Parathyroid adenoma (tissue), 2 donors: ENCODE measurements at regions not wholly inside any gene's neighbourhood (a gene's known extent, or its start where the extent isn't known, plus 50 kb on each side); places are given as distances from the start of the nearest gene placed in this dataset.
"Not testable (repeated sequence)": the region's sequence is repeated elsewhere in the genome, so short reads cannot be mapped to it uniquely, and the experiment has no call there.

Experiments used
- H2AFZ ChIP-seq: fragments of 300-600 bp; sonication (generic); one replicate; pipeline ENCODE4 v1.7.0; 2017; ENCODE audit warnings: antibody characterized with exemption, mild to moderate bottlenecking
- H3K27ac ChIP-seq: fragments of 300-600 bp; sonication (generic); one replicate; pipeline ENCODE4 v1.7.0; 2017
- H3K27me3 ChIP-seq: fragments of 300-600 bp; sonication (generic); one replicate; pipeline ENCODE4 v1.7.0; 2017; ENCODE audit warnings: low read length; ENCODE audit not compliant: control insufficient read depth, insufficient read depth
- H3K36me3 ChIP-seq: fragments of 300-600 bp; sonication (generic); one replicate; pipeline ENCODE4 v1.7.0; 2017; ENCODE audit warnings: low read length; ENCODE audit not compliant: control insufficient read depth, insufficient read depth
- H3K4me1 ChIP-seq: fragments of 300-600 bp; sonication (generic); one replicate; pipeline ENCODE4 v1.7.0; 2017; ENCODE audit warnings: control low read depth
- H3K4me2 ChIP-seq: fragments of 300-600 bp; sonication (generic); one replicate; pipeline ENCODE4 v1.7.0; 2017; ENCODE audit warnings: low read length
- H3K4me3 ChIP-seq: fragments of 300-600 bp; sonication (generic); one replicate; pipeline ENCODE4 v1.7.0; 2017; ENCODE audit warnings: low read depth, low read length
- H3K79me2 ChIP-seq: fragments of 300-600 bp; sonication (generic); one replicate; pipeline ENCODE4 v1.7.0; 2017; ENCODE audit warnings: control low read depth
- H3K9ac ChIP-seq: fragments of 300-600 bp; sonication (generic); one replicate; pipeline ENCODE4 v1.7.0; 2017; ENCODE audit warnings: mild to moderate bottlenecking
- H3K9me3 ChIP-seq: fragments of 300-600 bp; sonication (generic); one replicate; pipeline ENCODE4 v1.7.0; 2017; ENCODE audit warnings: low read length; ENCODE audit not compliant: control insufficient read depth
- TF ChIP-seq, protein P1 (sequence below): fragments of 300-600 bp; sonication (generic); IDR thresholded peaks from one replicate; pipeline ENCODE4 v1.7.0; 2017; ENCODE audit warnings: antibody characterized with exemption, mild to moderate bottlenecking
- donor health status: primary hyperparathyroidism.

DNA sequence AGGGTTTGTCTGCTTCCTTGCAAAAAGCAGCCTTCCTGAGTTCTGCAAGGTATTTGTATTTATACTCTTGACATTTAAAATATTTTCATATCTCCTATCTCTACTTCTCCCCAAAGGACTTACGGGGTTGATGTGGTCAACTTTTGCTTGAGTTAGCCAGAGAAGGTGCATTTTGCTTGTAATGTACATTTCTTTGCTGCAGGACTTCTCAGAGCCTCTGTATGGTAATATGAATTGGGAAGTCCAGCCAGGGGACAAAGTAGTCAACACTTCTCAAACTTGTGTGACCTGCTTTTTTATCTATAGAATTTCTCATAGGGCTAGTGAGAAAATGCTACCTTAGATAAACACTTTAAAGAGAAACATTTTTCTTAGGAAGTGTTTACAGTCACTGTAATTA lies 148.2 kb upstream of the LRIG1 start:
- no peaks in the 10 kb centered on the region for H3K36me3 ChIP-seq
- no peak overlapping the region for H3K4me3 ChIP-seq
- H3K9me3 ChIP-seq = no peaks in the 10 kb centered on the region
- H3K4me1 ChIP-seq = no peaks in the 10 kb centered on the region
- no peaks in the 10 kb centered on the region for H3K79me2 ChIP-seq
- H3K4me2 ChIP-seq = no peak overlapping the region
- TF ChIP-seq, protein P1, sequence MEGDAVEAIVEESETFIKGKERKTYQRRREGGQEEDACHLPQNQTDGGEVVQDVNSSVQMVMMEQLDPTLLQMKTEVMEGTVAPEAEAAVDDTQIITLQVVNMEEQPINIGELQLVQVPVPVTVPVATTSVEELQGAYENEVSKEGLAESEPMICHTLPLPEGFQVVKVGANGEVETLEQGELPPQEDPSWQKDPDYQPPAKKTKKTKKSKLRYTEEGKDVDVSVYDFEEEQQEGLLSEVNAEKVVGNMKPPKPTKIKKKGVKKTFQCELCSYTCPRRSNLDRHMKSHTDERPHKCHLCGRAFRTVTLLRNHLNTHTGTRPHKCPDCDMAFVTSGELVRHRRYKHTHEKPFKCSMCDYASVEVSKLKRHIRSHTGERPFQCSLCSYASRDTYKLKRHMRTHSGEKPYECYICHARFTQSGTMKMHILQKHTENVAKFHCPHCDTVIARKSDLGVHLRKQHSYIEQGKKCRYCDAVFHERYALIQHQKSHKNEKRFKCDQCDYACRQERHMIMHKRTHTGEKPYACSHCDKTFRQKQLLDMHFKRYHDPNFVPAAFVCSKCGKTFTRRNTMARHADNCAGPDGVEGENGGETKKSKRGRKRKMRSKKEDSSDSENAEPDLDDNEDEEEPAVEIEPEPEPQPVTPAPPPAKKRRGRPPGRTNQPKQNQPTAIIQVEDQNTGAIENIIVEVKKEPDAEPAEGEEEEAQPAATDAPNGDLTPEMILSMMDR = no peak
- no peaks in the 10 kb centered on the region for H3K27me3 ChIP-seq
- no peak overlapping the region for H2AFZ ChIP-seq
- no peak overlapping the region for H3K27ac ChIP-seq
- H3K9ac ChIP-seq = no peak overlapping the region

DNA sequence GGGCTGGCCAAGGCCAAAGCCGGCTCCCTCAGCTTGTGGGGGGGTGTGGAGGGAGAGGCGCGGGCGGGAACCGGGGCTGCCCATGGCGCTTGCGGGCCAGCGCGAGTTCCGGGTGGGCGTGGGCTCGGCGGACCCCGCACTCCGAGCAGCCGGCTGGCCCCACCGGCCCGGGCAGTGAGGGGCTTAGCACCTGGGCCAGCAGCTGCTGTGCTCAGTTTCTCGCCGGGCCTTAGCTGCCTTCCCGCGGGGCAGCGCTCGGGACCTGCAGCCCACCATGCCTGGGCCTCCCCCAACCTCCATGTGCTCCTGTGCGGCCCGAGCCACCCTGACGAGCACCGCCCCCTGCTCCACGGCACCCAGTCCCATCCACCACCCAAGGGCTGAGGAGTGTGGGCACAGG lies 150.7 kb upstream of the LRIG1 start:
- H3K36me3 ChIP-seq = not testable (repeated sequence)

DNA sequence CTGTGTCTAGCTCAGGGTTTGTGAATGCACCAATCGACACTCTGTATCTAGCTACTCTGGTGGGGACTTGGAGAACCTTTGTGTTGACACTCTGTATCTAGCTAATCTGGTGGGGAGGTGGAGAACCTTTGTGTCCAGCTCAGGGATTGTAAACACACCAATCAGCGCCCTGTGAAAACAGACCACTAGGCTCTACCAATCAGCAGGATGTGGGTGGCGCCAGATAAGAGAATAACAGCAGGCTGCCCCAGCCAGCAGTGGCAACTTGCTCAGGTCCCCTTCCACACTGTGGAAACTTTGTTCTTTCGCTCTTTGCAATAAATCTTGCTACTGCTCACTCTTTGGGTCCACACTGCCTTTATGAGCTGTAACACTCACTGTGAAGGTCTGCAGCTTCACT lies 151.3 kb upstream of the LRIG1 start:
- H3K27ac ChIP-seq, H2AFZ ChIP-seq, H3K4me1 ChIP-seq: not testable (repeated sequence)

More for the DNA sequence above, 150.7 kb upstream of the LRIG1 start:
- not testable (repeated sequence) for H3K4me3 ChIP-seq, H3K27me3 ChIP-seq, H3K9ac ChIP-seq, H3K27ac ChIP-seq, H3K4me1 ChIP-seq, H3K9me3 ChIP-seq, H3K79me2 ChIP-seq, H3K4me2 ChIP-seq, H2AFZ ChIP-seq

DNA sequence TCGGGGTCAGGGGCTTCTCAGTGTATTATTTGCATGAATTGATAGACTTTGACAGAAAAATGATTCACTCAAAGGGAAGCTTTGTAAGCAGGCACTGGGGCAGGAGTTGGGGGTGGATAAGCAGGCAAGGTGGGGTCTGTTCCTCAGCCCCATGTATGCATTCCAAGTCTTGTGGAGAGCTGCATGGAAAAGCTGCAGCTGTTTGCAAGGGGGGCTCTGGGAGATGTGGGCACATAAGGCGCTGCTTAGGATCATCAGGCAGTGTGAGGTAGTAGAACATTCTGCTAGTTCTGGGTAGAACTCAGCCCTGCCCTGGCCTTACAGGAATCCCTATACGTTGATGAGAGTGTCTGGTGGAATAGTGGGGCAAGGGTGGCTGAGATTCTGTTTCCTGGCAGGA lies 154.2 kb upstream of the LRIG1 start:
- H3K36me3 ChIP-seq = no peaks in the 10 kb centered on the region
- H3K4me3 ChIP-seq = no peak overlapping the region
- TF ChIP-seq, protein P1 = no peak
- no peaks in the 10 kb centered on the region for H3K27me3 ChIP-seq
- no peaks in the 10 kb centered on the region for H3K79me2 ChIP-seq
- H3K27ac ChIP-seq = no peak overlapping the region
- H2AFZ ChIP-seq = no peak overlapping the region
- H3K4me1 ChIP-seq = no peaks in the 10 kb centered on the region
- H3K9me3 ChIP-seq = no peaks in the 10 kb centered on the region
- H3K9ac ChIP-seq = no peak overlapping the region
- no peak overlapping the region for H3K4me2 ChIP-seq

More for the DNA sequence above, 151.3 kb upstream of the LRIG1 start:
- H3K36me3 ChIP-seq, H3K27me3 ChIP-seq, H3K4me3 ChIP-seq, H3K9me3 ChIP-seq, H3K79me2 ChIP-seq, H3K4me2 ChIP-seq, H3K9ac ChIP-seq: not testable (repeated sequence)

DNA sequence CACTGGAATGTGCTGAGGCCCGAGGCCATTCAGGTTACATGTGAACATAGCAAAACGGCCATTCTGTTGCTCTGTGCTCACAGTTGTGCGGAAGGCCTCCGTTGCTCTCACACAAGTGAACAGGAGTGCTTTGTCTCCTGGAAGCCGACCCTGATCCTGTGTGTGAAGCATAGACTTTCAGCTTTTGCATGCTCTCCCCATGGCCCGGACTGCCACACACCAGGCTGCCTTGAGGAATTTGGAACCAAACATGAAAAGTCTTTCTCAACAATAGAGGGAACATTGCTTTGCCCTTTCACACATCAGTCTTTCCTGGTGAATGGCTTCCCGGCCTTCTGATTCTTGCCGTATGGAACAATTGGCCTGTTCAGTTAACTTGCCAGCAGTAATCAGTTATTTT lies 154.8 kb upstream of the LRIG1 start:
- Histone ChIP-seq H3K4me3 (no peak overlapping the region), H3K9ac (no peak overlapping the region), H3K79me2 (no peaks in the 10 kb centered on the region), H3K4me2 (no peak overlapping the region), H3K27me3 (no peaks in the 10 kb centered on the region), H2AFZ (no peak overlapping the region), H3K36me3 (no peaks in the 10 kb centered on the region), H3K4me1 (no peaks in the 10 kb centered on the region), H3K9me3 (no peaks in the 10 kb centered on the region), H3K27ac (no peak overlapping the region)
- TF ChIP-seq, protein P1 = no peak

DNA sequence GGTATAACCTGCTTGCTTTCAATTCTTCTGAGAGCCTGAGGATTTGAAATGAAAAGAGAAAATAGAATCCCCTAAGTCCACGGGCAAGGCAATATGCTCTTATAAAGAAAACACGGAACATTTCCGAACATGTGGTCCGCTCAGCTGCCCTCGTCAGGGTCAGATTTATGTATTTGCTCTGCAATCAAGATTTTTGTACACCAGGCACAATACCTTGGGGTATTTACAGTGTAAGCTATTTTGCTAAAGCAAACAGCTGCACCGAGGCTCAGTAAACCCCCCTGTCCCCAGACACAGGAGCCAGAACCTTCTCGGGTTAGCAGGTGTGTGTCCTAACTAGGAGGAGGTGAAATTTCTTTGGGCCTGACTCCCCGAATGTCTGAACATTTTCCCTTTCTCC lies 155.8 kb upstream of the LRIG1 start:
- no peak overlapping the region for H3K9ac ChIP-seq
- no peak overlapping the region for H3K4me3 ChIP-seq
- H3K4me2 ChIP-seq = no peak overlapping the region
- TF ChIP-seq, protein P1 = no peak
- H3K27ac ChIP-seq = no peak overlapping the region
- H3K4me1 ChIP-seq = no peaks in the 10 kb centered on the region
- H3K9me3 ChIP-seq = no peaks in the 10 kb centered on the region
- no peaks in the 10 kb centered on the region for H3K79me2 ChIP-seq
- no peaks in the 10 kb centered on the region for H3K27me3 ChIP-seq
- no peak overlapping the region for H2AFZ ChIP-seq
- no peaks in the 10 kb centered on the region for H3K36me3 ChIP-seq
